Fibroblast of lung (primary cell): ENCODE measurements at regions not wholly inside any gene's neighbourhood (a gene's known extent, or its start where the extent isn't known, plus 50 kb on each side); places are given as distances from the start of the nearest gene placed in this dataset.
A peak's percentile ranks its signal among the peaks of the same experiment; 100 is the strongest.
"Not testable (repeated sequence)": the region's sequence is repeated elsewhere in the genome, so short reads cannot be mapped to it uniquely, and the experiment has no call there.

ENCODE experiments used
- DNase-seq, 2 donors: peaks; one replicate each; pipeline versions ENCODE4 v3.0.0 to v3.0.0-alpha.2; 2010; ENCODE audit warnings: low read depth in 2 of 2
- H2AFZ ChIP-seq: 2 replicates; pipeline ENCODE4 v1.5.1; 2012; ENCODE audit warnings: low read length, control low read depth, inconsistent platforms
- H3K27ac ChIP-seq: 2 replicates; pipeline ENCODE4 v1.5.1; 2011; ENCODE audit warnings: low read length, control low read depth; ENCODE audit not compliant: insufficient read depth
- H3K27me3 ChIP-seq: 2 replicates; pipeline ENCODE4 v1.5.1; 2011; ENCODE audit warnings: mild to moderate bottlenecking, low read length; ENCODE audit not compliant: control insufficient read depth, insufficient read depth
- H3K36me3 ChIP-seq: 2 replicates; pipeline ENCODE4 v1.5.1; 2011; ENCODE audit warnings: low read length; ENCODE audit not compliant: control insufficient read depth, insufficient read depth
- H3K4me1 ChIP-seq: 2 replicates; pipeline ENCODE4 v1.5.1; 2011; ENCODE audit warnings: low read length; ENCODE audit not compliant: control insufficient read depth, insufficient read depth; ENCODE audit errors: extremely low read depth
- H3K4me2 ChIP-seq: 2 replicates; pipeline ENCODE4 v1.5.1; 2011; ENCODE audit warnings: low read length, control low read depth; ENCODE audit not compliant: insufficient read depth; ENCODE audit errors: extremely low read depth
- H3K4me3 ChIP-seq, 4 experiments: fragments of 200-600 bp in 1 of 4; sonication (generic) in 1 of 4; replicated peaks in 1 of 4; 2 replicates each; pipeline ENCODE4 v1.5.1; 2011 to 2016; ENCODE audit warnings: low read length in 4 of 4, low read depth in 3 of 4, mild to moderate bottlenecking in 3 of 4, control low read depth in 2 of 4, inconsistent platforms in 1 of 4, mixed read lengths in 1 of 4; ENCODE audit not compliant: insufficient read depth in 1 of 4; ENCODE audit errors: control extremely low read depth in 1 of 4
- H3K79me2 ChIP-seq: 2 replicates; pipeline ENCODE4 v1.5.1; 2012; ENCODE audit warnings: mild to moderate bottlenecking, low read length, inconsistent platforms; ENCODE audit not compliant: control insufficient read depth, insufficient read depth
- H3K9ac ChIP-seq: 2 replicates; pipeline ENCODE4 v1.5.1; 2011; ENCODE audit warnings: mild to moderate bottlenecking, low read length, control low read depth; ENCODE audit not compliant: insufficient read depth
- H3K9me3 ChIP-seq: 2 replicates; pipeline ENCODE4 v1.5.1; 2012; ENCODE audit warnings: low read depth, low read length; ENCODE audit not compliant: control insufficient read depth, insufficient read depth
- H4K20me1 ChIP-seq: 2 replicates; pipeline ENCODE4 v1.5.1; 2011; ENCODE audit warnings: low read length; ENCODE audit not compliant: control insufficient read depth, insufficient read depth; ENCODE audit errors: extremely low read depth
- EZH2 ChIP-seq: IDR thresholded peaks from 2 replicates; pipeline ENCODE4 v1.5.1; 2012; ENCODE audit warnings: low read length, control low read depth, mild to moderate bottlenecking; ENCODE audit errors: missing control alignments
- TF ChIP-seq, protein P1 (sequence below), 2 donors: IDR thresholded peaks in 1 of 2; conservative IDR thresholded peaks in 1 of 2; 1 replicate in 1 of 2; 2 replicates in 1 of 2; pipeline ENCODE4 v1.5.1; 2011 to 2012; ENCODE audit warnings: low read length in 2 of 2, control low read depth in 1 of 2, inconsistent platforms in 1 of 2, low read depth in 1 of 2, mild to moderate bottlenecking in 1 of 2

DNA sequence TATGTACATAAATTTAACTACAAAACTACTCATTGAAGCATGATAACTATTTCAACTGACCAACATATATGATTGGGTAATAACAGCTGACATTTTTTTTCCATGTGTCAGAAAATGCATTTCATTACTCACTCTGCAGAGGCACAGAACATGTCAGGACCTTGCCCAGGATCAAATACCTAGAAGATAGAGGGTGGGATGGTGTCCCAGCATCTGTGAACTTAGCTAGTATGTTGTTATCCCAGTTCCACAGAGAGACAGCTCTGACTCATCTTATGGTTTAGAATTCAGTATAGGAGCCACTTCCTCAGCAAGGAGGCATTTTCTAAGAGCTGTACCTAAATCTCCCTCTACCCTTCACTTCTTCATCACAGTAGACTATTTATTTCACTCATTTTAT, 1198.6 kb upstream of the ACO1 start:
- Histone ChIP-seq H3K4me2 (no peak overlapping the region), H3K79me2 (no peaks in the 10 kb centered on the region), H3K4me1 (no peaks in the 10 kb centered on the region), H3K9ac (no peak overlapping the region), H2AFZ (no peak overlapping the region), H4K20me1 (no peaks in the 10 kb centered on the region), H3K36me3 (no peaks in the 10 kb centered on the region), H3K27me3 (no peaks in the 10 kb centered on the region), H3K27ac (no peak overlapping the region), H3K4me3 (no peak overlapping the region), H3K9me3 (no peaks in the 10 kb centered on the region)
- peak; percentile 65 for DNase-seq
- no peak for TF ChIP-seq EZH2
- TF ChIP-seq, protein P1, sequence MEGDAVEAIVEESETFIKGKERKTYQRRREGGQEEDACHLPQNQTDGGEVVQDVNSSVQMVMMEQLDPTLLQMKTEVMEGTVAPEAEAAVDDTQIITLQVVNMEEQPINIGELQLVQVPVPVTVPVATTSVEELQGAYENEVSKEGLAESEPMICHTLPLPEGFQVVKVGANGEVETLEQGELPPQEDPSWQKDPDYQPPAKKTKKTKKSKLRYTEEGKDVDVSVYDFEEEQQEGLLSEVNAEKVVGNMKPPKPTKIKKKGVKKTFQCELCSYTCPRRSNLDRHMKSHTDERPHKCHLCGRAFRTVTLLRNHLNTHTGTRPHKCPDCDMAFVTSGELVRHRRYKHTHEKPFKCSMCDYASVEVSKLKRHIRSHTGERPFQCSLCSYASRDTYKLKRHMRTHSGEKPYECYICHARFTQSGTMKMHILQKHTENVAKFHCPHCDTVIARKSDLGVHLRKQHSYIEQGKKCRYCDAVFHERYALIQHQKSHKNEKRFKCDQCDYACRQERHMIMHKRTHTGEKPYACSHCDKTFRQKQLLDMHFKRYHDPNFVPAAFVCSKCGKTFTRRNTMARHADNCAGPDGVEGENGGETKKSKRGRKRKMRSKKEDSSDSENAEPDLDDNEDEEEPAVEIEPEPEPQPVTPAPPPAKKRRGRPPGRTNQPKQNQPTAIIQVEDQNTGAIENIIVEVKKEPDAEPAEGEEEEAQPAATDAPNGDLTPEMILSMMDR (conservative IDR thresholded peaks at IDR 0.05 in 1 of 2, IDR thresholded peaks at IDR 0.05 in 1 of 2; ENCODE audit: low read depth in 1 of 2, low read length in 2 of 2): no peak

DNA sequence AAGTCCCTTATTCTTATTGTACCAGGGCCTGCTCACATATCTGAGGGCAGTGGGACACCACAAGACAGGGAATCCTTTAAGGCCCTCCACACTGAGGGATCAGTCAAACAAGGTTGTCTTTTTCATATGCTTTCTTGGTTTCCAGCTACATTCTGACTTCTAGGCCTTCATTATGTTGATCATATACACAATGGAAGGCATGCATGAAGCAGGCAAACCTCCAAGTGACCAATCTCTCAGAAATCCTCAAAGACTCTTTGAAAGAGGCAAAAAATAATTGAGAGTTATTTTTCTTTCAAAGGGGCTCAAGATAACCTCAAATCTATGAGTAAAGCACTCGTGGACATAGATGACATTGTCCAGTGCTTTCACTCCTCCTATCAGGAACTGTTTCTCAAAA, 1195.9 kb upstream of the ACO1 start:
- H3K4me2 ChIP-seq: no peak overlapping the region
- H3K4me3 ChIP-seq: no peak overlapping the region
- H2AFZ ChIP-seq: no peak overlapping the region
- no peak overlapping the region for H3K27ac ChIP-seq
- no peaks in the 10 kb centered on the region for H3K4me1 ChIP-seq
- H3K9me3 ChIP-seq: no peaks in the 10 kb centered on the region
- DNase-seq: peak in 1 of 2 donors; percentile 33
- TF ChIP-seq, protein P1 (conservative IDR thresholded peaks at IDR 0.05 in 1 of 2, IDR thresholded peaks at IDR 0.05 in 1 of 2; ENCODE audit: low read depth in 1 of 2, low read length in 2 of 2): no peak
- no peak for TF ChIP-seq EZH2
- no peak overlapping the region for H3K9ac ChIP-seq
- no peaks in the 10 kb centered on the region for H3K36me3 ChIP-seq
- no peaks in the 10 kb centered on the region for H3K27me3 ChIP-seq
- H4K20me1 ChIP-seq: no peaks in the 10 kb centered on the region
- no peaks in the 10 kb centered on the region for H3K79me2 ChIP-seq

DNA sequence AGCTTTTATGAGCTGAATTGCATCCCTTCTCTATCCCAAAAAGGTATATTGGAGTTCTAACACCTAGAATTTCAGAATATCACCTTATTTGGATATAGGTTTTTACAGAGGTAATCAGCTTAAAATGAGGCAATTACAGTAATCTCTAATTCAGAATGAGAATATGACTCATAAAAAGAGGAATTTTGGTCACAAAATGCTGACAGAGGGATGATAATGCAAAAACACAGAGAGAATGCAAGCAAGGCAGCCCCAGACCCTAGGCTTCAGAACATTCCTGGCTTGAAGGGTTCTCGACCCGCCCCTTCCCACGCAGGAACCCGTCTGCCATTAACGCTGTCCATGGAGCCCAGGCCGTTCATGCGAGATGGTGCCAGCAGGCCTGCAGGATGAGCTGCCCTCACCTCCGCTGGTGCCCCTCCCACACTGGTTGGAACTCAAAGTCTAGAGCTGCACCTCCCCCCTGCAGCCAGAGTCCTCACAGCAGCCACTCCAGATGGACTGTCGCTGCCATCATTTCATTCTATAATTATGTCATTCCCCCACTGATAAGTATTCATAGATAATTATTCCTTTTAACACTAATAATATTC, 1173.4 kb upstream of the ACO1 start:
- no peak overlapping the region for H3K4me2 ChIP-seq
- DNase-seq: peak in 1 of 2 donors; percentile 9
- H3K27me3 ChIP-seq: no peaks in the 10 kb centered on the region
- H3K4me1 ChIP-seq: no peaks in the 10 kb centered on the region
- H3K27ac ChIP-seq: no peak overlapping the region
- no peaks in the 10 kb centered on the region for H3K79me2 ChIP-seq
- H4K20me1 ChIP-seq: no peaks in the 10 kb centered on the region
- H2AFZ ChIP-seq: no peak overlapping the region
- no peaks in the 10 kb centered on the region for H3K9me3 ChIP-seq
- H3K36me3 ChIP-seq: no peaks in the 10 kb centered on the region
- TF ChIP-seq, protein P1 (conservative IDR thresholded peaks at IDR 0.05 in 1 of 2, IDR thresholded peaks at IDR 0.05 in 1 of 2; ENCODE audit: low read depth in 1 of 2, low read length in 2 of 2): no peak
- TF ChIP-seq EZH2: no peak
- no peak overlapping the region for H3K9ac ChIP-seq
- H3K4me3 ChIP-seq: no peak overlapping the region

DNA sequence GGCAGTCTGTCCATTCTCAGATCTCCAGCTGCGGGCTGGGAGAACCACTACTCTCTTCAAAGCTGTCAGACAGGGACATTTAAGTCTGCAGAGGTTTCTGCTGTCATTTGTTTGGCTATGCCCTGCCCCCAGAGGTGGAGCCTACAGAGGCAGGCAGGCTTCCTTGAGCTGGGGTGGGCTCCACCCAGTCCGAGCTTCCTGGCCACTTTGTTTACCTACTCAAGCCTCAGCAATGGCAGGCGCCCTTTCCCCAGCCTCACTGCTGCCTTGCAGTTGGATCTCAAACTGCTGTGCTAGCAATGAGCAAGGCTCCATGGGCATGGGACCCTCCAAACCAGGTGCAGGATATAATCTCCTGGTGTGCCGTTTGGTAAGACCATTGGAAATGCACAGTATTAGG, 1154.5 kb upstream of the ACO1 start:
- not testable (repeated sequence) for H3K4me3 ChIP-seq, H3K9ac ChIP-seq, DNase-seq, H3K4me2 ChIP-seq, H3K36me3 ChIP-seq, H3K9me3 ChIP-seq, H3K4me1 ChIP-seq, H3K27ac ChIP-seq, H3K27me3 ChIP-seq, H2AFZ ChIP-seq, H4K20me1 ChIP-seq, H3K79me2 ChIP-seq
